ENCODE measurements at regions not wholly inside any gene's neighbourhood (a gene's known extent, or its start where the extent isn't known, plus 50 kb on each side); places are given as distances from the start of the nearest gene placed in this dataset.

GRCh38 chr12:113521708-113522107, 50.0 kb upstream of the LHX5 start:
- no peak for DNase-seq (ENCODE audit: low spot score)
